Endothelial cell of umbilical vein (primary cell): ENCODE measurements at regions not wholly inside any gene's neighbourhood (a gene's known extent, or its start where the extent isn't known, plus 50 kb on each side); places are given as distances from the start of the nearest gene placed in this dataset.

Experiments
- BruUV-seq: library from RNA; stranded (reverse); fragments of 400-500 nt; replicated peaks from 2 replicates; lab custom pipeline; 2021; lab: Mats Ljungman, UMichigan
- CTCF ChIA-PET: fragments of 300-600, 350-600 bp; sonication (Branson Sonifier 250); formaldehyde crosslinking; loops from one replicate; lab custom pipeline; 2021; ENCODE audit warnings: antibody characterized with exemption, inconsistent platforms; lab: Charles Lee
- POLR2A ChIA-PET: fragments of 300-600, 350-600 bp; sonication (Branson Sonifier 250); formaldehyde crosslinking; loops from one replicate; lab custom pipeline; 2021; ENCODE audit warnings: antibody characterized with exemption, inconsistent platforms; lab: Charles Lee
- DNase-seq: peaks from one replicate; pipeline ENCODE4 v3.0.0-alpha.2; 2011; ENCODE audit warnings: low read depth, low spot score
- FAIRE-seq: peaks from 2 replicates; lab custom pipeline; 2011; peaks lifted over from hg19 to GRCh38; lab: Jason Lieb, UNC
- H2AFZ ChIP-seq: 2 replicates; pipeline ENCODE4 v1.6.0; 2012; ENCODE audit warnings: low read depth, low read length, control low read depth, inconsistent platforms
- H3K27ac ChIP-seq: 2 replicates; pipeline ENCODE4 v1.5.1; 2011; ENCODE audit warnings: low read depth, mild to moderate bottlenecking, control low read depth, low read length, moderate library complexity; ENCODE audit not compliant: insufficient read depth
- H3K27me3 ChIP-seq, 2 experiments: 2 replicates each; pipeline versions ENCODE4 v1.6.0 to v1.6.1; 2011; ENCODE audit warnings: low read length in 2 of 2, mixed read lengths in 1 of 2; ENCODE audit not compliant: control insufficient read depth in 2 of 2, insufficient read depth in 2 of 2
- H3K36me3 ChIP-seq, 2 experiments: 2 replicates in 1 of 2; 3 replicates in 1 of 2; pipeline ENCODE4 v1.5.1; 2011; ENCODE audit warnings: low read length in 2 of 2, mild to moderate bottlenecking in 1 of 2, moderate library complexity in 1 of 2; ENCODE audit not compliant: control insufficient read depth in 2 of 2, insufficient read depth in 2 of 2; ENCODE audit errors: extremely low read depth in 1 of 2
- H3K4me1 ChIP-seq: 3 replicates; pipeline ENCODE4 v1.5.1; 2011; ENCODE audit warnings: mild to moderate bottlenecking, low read length; ENCODE audit not compliant: control insufficient read depth, insufficient read depth; ENCODE audit errors: extremely low read depth
- H3K4me2 ChIP-seq: 2 replicates; pipeline ENCODE4 v1.6.1; 2011; ENCODE audit warnings: low read length, control low read depth, mixed read lengths; ENCODE audit not compliant: insufficient read depth
- H3K4me3 ChIP-seq, 3 experiments: fragments of 200-600 bp in 1 of 3; sonication (generic), shearing (Covaris generic) in 1 of 3; replicated peaks in 1 of 3; 2 replicates each; pipeline ENCODE4 v1.5.1; 2011 to 2016; ENCODE audit warnings: control low read depth in 3 of 3, low read length in 3 of 3, mild to moderate bottlenecking in 2 of 3, inconsistent platforms in 1 of 3, low read depth in 1 of 3, moderate library complexity in 1 of 3; ENCODE audit not compliant: insufficient read depth in 1 of 3
- H3K79me2 ChIP-seq: 2 replicates; pipeline ENCODE4 v1.6.0; 2012; ENCODE audit warnings: low read length, inconsistent platforms; ENCODE audit not compliant: control insufficient read depth, insufficient read depth
- H3K9ac ChIP-seq: replicated peaks from 2 replicates; pipeline ENCODE3; 2011; ENCODE audit warnings: low read length, control low read depth; ENCODE audit not compliant: insufficient read depth; ENCODE audit errors: extremely low read depth
- H3K9me1 ChIP-seq: replicated peaks from 3 replicates; pipeline ENCODE4 v1.6.0; 2011; ENCODE audit warnings: mild to moderate bottlenecking, low read length; ENCODE audit not compliant: control insufficient read depth, insufficient read depth; ENCODE audit errors: extremely low read depth
- H3K9me3 ChIP-seq: replicated peaks from 2 replicates; pipeline ENCODE4 v1.5.1; 2012; ENCODE audit warnings: low read length, inconsistent platforms; ENCODE audit not compliant: control insufficient read depth, insufficient read depth
- H4K20me1 ChIP-seq: replicated peaks from 2 replicates; pipeline ENCODE3; 2011; ENCODE audit warnings: mild to moderate bottlenecking, low read length; ENCODE audit not compliant: control insufficient read depth, insufficient read depth; ENCODE audit errors: extremely low read depth
- EZH2 ChIP-seq: IDR thresholded peaks from 2 replicates; pipeline ENCODE4 v1.6.1; 2012; ENCODE audit warnings: borderline replicate concordance, low read depth, mild to moderate bottlenecking, moderate library complexity, low read length, inconsistent platforms; ENCODE audit not compliant: severe bottlenecking
- FOS ChIP-seq: IDR thresholded peaks from 2 replicates; pipeline ENCODE4 v1.6.1; 2011; ENCODE audit warnings: mild to moderate bottlenecking, low read length, moderate library complexity, borderline replicate concordance; ENCODE audit not compliant: insufficient read depth
- GATA2 ChIP-seq: IDR thresholded peaks from 2 replicates; pipeline ENCODE4 v1.7.0; 2011; ENCODE audit warnings: low read depth, mild to moderate bottlenecking, moderate library complexity, mixed read lengths, low read length; ENCODE audit not compliant: insufficient read length, insufficient read depth
- JUN ChIP-seq: IDR thresholded peaks from 2 replicates; pipeline ENCODE4 v1.6.1; 2011; ENCODE audit warnings: borderline replicate concordance, low read depth; ENCODE audit not compliant: insufficient read length, insufficient read depth
- MYC ChIP-seq: IDR thresholded peaks from one replicate; pipeline ENCODE4 v1.6.1; 2011; ENCODE audit warnings: mild to moderate bottlenecking, low read depth, low read length
- POLR2A ChIP-seq: IDR thresholded peaks from 2 replicates; pipeline ENCODE4 v1.6.1; 2012; ENCODE audit warnings: low read depth, mild to moderate bottlenecking, control low read depth, low read length
- POLR2AphosphoS5 ChIP-seq: IDR thresholded peaks from 2 replicates; pipeline ENCODE4 v1.6.1; 2012; ENCODE audit warnings: low read depth, mild to moderate bottlenecking, control low read depth, low read length, moderate library complexity; ENCODE audit not compliant: insufficient read depth
- dilution Hi-C: fragments of 300-500 bp; cut with MboI; formaldehyde crosslinking; loops from one replicate; pipeline ENCODE4 v1.15.0; 2019; ENCODE audit warnings: low sequenced_read_pairs; ENCODE audit not compliant: extremely low pct_ligation_motif_present
- intact Hi-C: fragments of 100-400 bp; cut with micrococcal nuclease; formaldehyde crosslinking; loops from one replicate; pipeline ENCODE4 v1.10.0; 2022
- TF ChIP-seq, protein P1 (sequence below): IDR thresholded peaks from 2 replicates; pipeline ENCODE4 v1.6.1; 2011; ENCODE audit not compliant: insufficient read depth, insufficient read length
- TF ChIP-seq, protein P2 (sequence below), 2 donors: IDR thresholded peaks; 1 replicate in 1 of 2; 2 replicates in 1 of 2; pipeline ENCODE4 v1.5.1; 2011; ENCODE audit warnings: low read length in 2 of 2, mild to moderate bottlenecking in 2 of 2, moderate library complexity in 2 of 2, control low read depth in 1 of 2, inconsistent platforms in 1 of 2, low read depth in 1 of 2; ENCODE audit not compliant: insufficient read depth in 1 of 2; ENCODE audit errors: extremely low read depth in 1 of 2

DNA sequence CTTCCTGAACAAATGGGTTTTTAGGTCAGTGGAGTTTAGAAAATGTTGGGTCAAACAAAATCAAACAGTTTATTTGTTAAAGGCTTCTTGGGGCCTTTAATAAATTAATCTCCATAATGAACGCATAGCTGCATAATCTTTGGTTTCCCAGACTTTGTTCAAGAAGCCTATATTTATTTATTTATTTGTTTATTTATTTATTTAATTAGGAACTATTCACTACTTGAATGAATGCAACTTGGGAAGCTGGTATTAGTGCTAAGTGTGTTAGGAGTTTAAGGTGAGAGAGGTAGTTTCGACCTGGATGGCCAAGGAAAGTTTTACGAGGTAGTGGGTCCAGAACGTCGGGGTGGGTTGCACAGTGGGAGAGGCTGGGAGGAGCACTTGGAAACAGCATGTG lies 281.9 kb upstream of the C2CD4B start:
- no peaks in the 10 kb centered on the region for H3K4me1 ChIP-seq
- no peak for FAIRE-seq
- no peak overlapping the region for H3K9ac ChIP-seq
- no peak overlapping the region for H3K4me2 ChIP-seq
- no peaks in the 10 kb centered on the region for H3K9me3 ChIP-seq
- intact Hi-C loops, result no loop called here
- H3K4me3 ChIP-seq, result no peak overlapping the region
- no peaks in the 10 kb centered on the region for H3K27me3 ChIP-seq
- H3K79me2 ChIP-seq, result no peaks in the 10 kb centered on the region
- DNase-seq, result no peak
- dilution Hi-C loops, result no loop called here
- no TSS peak for BruUV-seq
- POLR2A ChIA-PET, result no interaction called here
- no peak overlapping the region for H2AFZ ChIP-seq
- TF ChIP-seq GATA2, result no peak
- no peak for TF ChIP-seq JUN
- TF ChIP-seq POLR2A, result no peak
- TF ChIP-seq POLR2AphosphoS5, result no peak
- TF ChIP-seq, protein P1, sequence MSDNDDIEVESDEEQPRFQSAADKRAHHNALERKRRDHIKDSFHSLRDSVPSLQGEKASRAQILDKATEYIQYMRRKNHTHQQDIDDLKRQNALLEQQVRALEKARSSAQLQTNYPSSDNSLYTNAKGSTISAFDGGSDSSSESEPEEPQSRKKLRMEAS, result no peak
- no peak for TF ChIP-seq MYC
- no peak for TF ChIP-seq FOS
- TF ChIP-seq EZH2, result no peak
- TF ChIP-seq, protein P2, sequence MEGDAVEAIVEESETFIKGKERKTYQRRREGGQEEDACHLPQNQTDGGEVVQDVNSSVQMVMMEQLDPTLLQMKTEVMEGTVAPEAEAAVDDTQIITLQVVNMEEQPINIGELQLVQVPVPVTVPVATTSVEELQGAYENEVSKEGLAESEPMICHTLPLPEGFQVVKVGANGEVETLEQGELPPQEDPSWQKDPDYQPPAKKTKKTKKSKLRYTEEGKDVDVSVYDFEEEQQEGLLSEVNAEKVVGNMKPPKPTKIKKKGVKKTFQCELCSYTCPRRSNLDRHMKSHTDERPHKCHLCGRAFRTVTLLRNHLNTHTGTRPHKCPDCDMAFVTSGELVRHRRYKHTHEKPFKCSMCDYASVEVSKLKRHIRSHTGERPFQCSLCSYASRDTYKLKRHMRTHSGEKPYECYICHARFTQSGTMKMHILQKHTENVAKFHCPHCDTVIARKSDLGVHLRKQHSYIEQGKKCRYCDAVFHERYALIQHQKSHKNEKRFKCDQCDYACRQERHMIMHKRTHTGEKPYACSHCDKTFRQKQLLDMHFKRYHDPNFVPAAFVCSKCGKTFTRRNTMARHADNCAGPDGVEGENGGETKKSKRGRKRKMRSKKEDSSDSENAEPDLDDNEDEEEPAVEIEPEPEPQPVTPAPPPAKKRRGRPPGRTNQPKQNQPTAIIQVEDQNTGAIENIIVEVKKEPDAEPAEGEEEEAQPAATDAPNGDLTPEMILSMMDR (IDR thresholded peaks at IDR 0.05; ENCODE audit: extremely low read depth in 1 of 2, insufficient read depth in 1 of 2, low read depth in 1 of 2, low read length in 2 of 2), result no peak
- H3K36me3 ChIP-seq, result no peaks in the 10 kb centered on the region
- H3K27ac ChIP-seq, result no peak overlapping the region
- H3K9me1 ChIP-seq, result no peaks in the 10 kb centered on the region
- CTCF ChIA-PET, result interaction anchor here (0.9 kb wide), 1 partner anchor 296 kb away, joined by 4 read pairs; no protein-coding TSS in a partner anchor
- H4K20me1 ChIP-seq, result no peaks in the 10 kb centered on the region
